ENCODE measurements at regions not wholly inside any gene's neighbourhood (a gene's known extent, or its start where the extent isn't known, plus 50 kb on each side); places are given as distances from the start of the nearest gene placed in this dataset.

DNA sequence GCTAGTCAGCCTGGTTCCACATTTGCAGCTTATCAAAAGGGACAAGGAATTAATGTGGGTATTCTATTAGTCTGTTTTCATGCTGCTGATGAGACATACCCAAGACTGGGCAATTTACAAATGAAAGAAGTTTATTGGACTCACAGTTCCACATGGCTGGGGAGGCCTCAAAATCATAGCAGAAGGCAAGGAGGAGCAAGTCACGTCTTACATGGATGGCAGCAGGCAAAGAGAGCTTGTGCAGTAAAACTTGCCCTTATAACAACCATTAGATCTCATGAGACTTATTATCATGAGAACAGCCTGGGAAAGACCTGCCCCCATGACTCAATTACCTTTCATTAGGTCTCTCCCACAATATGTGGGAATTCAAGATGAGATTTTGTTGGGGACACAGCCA is 689.1 kb upstream of the MARCKS start:
- TF ChIP-seq CTCF (IDR thresholded peaks at IDR 0.05 in 2 of 3, conservative IDR thresholded peaks at IDR 0.05 in 1 of 3; ENCODE audit: borderline replicate concordance in 1 of 3, insufficient read depth in 1 of 3, low read depth in 2 of 3, low read length in 2 of 3) (no peak), EZH2 (IDR thresholded peaks at IDR 0.05) (no peak), POLR2AphosphoS5 (IDR thresholded peaks at IDR 0.05; ENCODE audit: low read depth, low read length) (no peak), REST (IDR thresholded peaks at IDR 0.05; ENCODE audit: low read depth) (no peak), SP1 (IDR thresholded peaks at IDR 0.05; ENCODE audit: low read depth) (no peak), JUND (IDR thresholded peaks at IDR 0.05) (no peak), CEBPB (IDR thresholded peaks at IDR 0.05; ENCODE audit: low read depth) (no peak), YY1 (IDR thresholded peaks at IDR 0.05; ENCODE audit: extremely low read depth, insufficient replicate concordance, low read depth, low read length) (no peak), ZNF274 (IDR thresholded peaks at IDR 0.05; ENCODE audit: low read depth, low read length) (no peak), POLR2A (IDR thresholded peaks at IDR 0.05; ENCODE audit: borderline replicate concordance, extremely low read depth, insufficient read depth, insufficient read length) (no peak), EZH2phosphoT487 (IDR thresholded peaks at IDR 0.05; ENCODE audit: borderline replicate concordance) (no peak)
